ENCODE measurements at regions not wholly inside any gene's neighbourhood (a gene's known extent, or its start where the extent isn't known, plus 50 kb on each side); places are given as distances from the start of the nearest gene placed in this dataset.

- H3K9ac ChIP-seq, result no peak overlapping the region
- no peaks in the 10 kb centered on the region for H3K27me3 ChIP-seq (ENCODE audit: control insufficient read depth, insufficient read depth, low read length)
- TF ChIP-seq CTCF (IDR thresholded peaks at IDR 0.05), result no peak
- no peak overlapping the region for H3K27ac ChIP-seq
- no peaks in the 10 kb centered on the region for H3K4me1 ChIP-seq
- H3K4me3 ChIP-seq (ENCODE audit: low read depth, low read length), result no peak overlapping the region
- no peaks in the 10 kb centered on the region for H3K79me2 ChIP-seq
- H2AFZ ChIP-seq, result peak overlapping the region; percentile 34
- no peaks in the 10 kb centered on the region for H3K36me3 ChIP-seq (ENCODE audit: control insufficient read depth, insufficient read depth, low read length)
- no peak overlapping the region for H3K4me2 ChIP-seq (ENCODE audit: low read length)
- H3K9me3 ChIP-seq (ENCODE audit: control insufficient read depth, low read length), result no peaks in the 10 kb centered on the region
Measured at GRCh38 chr5:39826051-39826450, 401.3 kb upstream of the DAB2 start.

- Histone ChIP-seq H3K27ac (no peak overlapping the region), H3K4me3 (ENCODE audit: low read depth, low read length) (no peak overlapping the region), H3K79me2 (no peaks in the 10 kb centered on the region), H3K9me3 (ENCODE audit: control insufficient read depth, low read length) (no peaks in the 10 kb centered on the region), H3K27me3 (ENCODE audit: control insufficient read depth, insufficient read depth, low read length) (no peaks in the 10 kb centered on the region), H3K36me3 (ENCODE audit: control insufficient read depth, insufficient read depth, low read length) (no peaks in the 10 kb centered on the region), H3K4me1 (no peaks in the 10 kb centered on the region), H2AFZ (peak overlapping the region; percentile 34), H3K4me2 (ENCODE audit: low read length) (no peak overlapping the region), H3K9ac (no peak overlapping the region)
- no peak for TF ChIP-seq CTCF (IDR thresholded peaks at IDR 0.05)
Measured at GRCh38 chr5:39825301-39825700, 400.5 kb upstream of the DAB2 start.

GRCh38 chr5:39822020-39822419, 397.2 kb upstream of the DAB2 start:
- H3K36me3 ChIP-seq (ENCODE audit: control insufficient read depth, insufficient read depth, low read length), result no peaks in the 10 kb centered on the region
- no peaks in the 10 kb centered on the region for H3K27me3 ChIP-seq (ENCODE audit: control insufficient read depth, insufficient read depth, low read length)
- no peak overlapping the region for H2AFZ ChIP-seq
- H3K4me1 ChIP-seq, result no peaks in the 10 kb centered on the region
- TF ChIP-seq CTCF (IDR thresholded peaks at IDR 0.05), result no peak
- no peak overlapping the region for H3K27ac ChIP-seq
- H3K9ac ChIP-seq, result no peak overlapping the region
- no peak overlapping the region for H3K4me3 ChIP-seq (ENCODE audit: low read depth, low read length)
- no peaks in the 10 kb centered on the region for H3K9me3 ChIP-seq (ENCODE audit: control insufficient read depth, low read length)
- no peak overlapping the region for H3K4me2 ChIP-seq (ENCODE audit: low read length)
- H3K79me2 ChIP-seq, result no peaks in the 10 kb centered on the region

GRCh38 chr5:39816866-39817265, 392.1 kb upstream of the DAB2 start:
- H3K36me3 ChIP-seq (ENCODE audit: control insufficient read depth, insufficient read depth, low read length), result no peaks in the 10 kb centered on the region
- H3K9me3 ChIP-seq (ENCODE audit: control insufficient read depth, low read length), result no peaks in the 10 kb centered on the region
- no peak overlapping the region for H3K9ac ChIP-seq
- H3K4me3 ChIP-seq (ENCODE audit: low read depth, low read length), result no peak overlapping the region
- no peak overlapping the region for H3K4me2 ChIP-seq (ENCODE audit: low read length)
- no peaks in the 10 kb centered on the region for H3K27me3 ChIP-seq (ENCODE audit: control insufficient read depth, insufficient read depth, low read length)
- H3K4me1 ChIP-seq, result no peaks in the 10 kb centered on the region
- H2AFZ ChIP-seq, result no peak overlapping the region
- no peak for TF ChIP-seq CTCF (IDR thresholded peaks at IDR 0.05)
- H3K27ac ChIP-seq, result no peak overlapping the region
- H3K79me2 ChIP-seq, result no peaks in the 10 kb centered on the region

GRCh38 chr5:39816156-39816845, 391.5 kb upstream of the DAB2 start:
- H2AFZ ChIP-seq, result no peak overlapping the region
- H3K36me3 ChIP-seq (ENCODE audit: control insufficient read depth, insufficient read depth, low read length), result no peaks in the 10 kb centered on the region
- TF ChIP-seq CTCF (IDR thresholded peaks at IDR 0.05), result no peak
- no peak overlapping the region for H3K4me2 ChIP-seq (ENCODE audit: low read length)
- no peaks in the 10 kb centered on the region for H3K79me2 ChIP-seq
- no peak overlapping the region for H3K4me3 ChIP-seq (ENCODE audit: low read depth, low read length)
- H3K4me1 ChIP-seq, result no peaks in the 10 kb centered on the region
- H3K27ac ChIP-seq, result no peak overlapping the region
- H3K9ac ChIP-seq, result no peak overlapping the region
- H3K27me3 ChIP-seq (ENCODE audit: control insufficient read depth, insufficient read depth, low read length), result no peaks in the 10 kb centered on the region
- no peaks in the 10 kb centered on the region for H3K9me3 ChIP-seq (ENCODE audit: control insufficient read depth, low read length)
